ENCODE measurements at regions not wholly inside any gene's neighbourhood (a gene's known extent, or its start where the extent isn't known, plus 50 kb on each side); places are given as distances from the start of the nearest gene placed in this dataset.

- TF ChIP-seq CTCF (IDR thresholded peaks at IDR 0.05; ENCODE audit: insufficient read depth, low read length, poor library complexity, severe bottlenecking) (no peak), EZH2phosphoT487 (conservative IDR thresholded peaks at IDR 0.05; ENCODE audit: low read length) (no peak)
These were observed 55.9 kb upstream of the LAPTM4A start for GRCh38 chr2:20107352-20107751.

Measured in SU-DHL-6 (cell line).